ENCODE measurements at regions not wholly inside any gene's neighbourhood (a gene's known extent, or its start where the extent isn't known, plus 50 kb on each side); places are given as distances from the start of the nearest gene placed in this dataset.

GRCh38 chr1:78334952-78335351 lies 155.8 kb upstream of the PTGFR start:
- TF ChIP-seq NR2C2 (CRISPR knock-in tag; IDR thresholded peaks at IDR 0.05) (no peak), NR2C2 (tag; IDR thresholded peaks at IDR 0.05) (no peak), GABPA (tag; conservative IDR thresholded peaks at IDR 0.05; ENCODE audit: low read depth) (no peak), RBBP5 (IDR thresholded peaks at IDR 0.05; ENCODE audit: borderline replicate concordance, insufficient read depth, low read length, poor library complexity, severe bottlenecking) (no peak), RCOR1 (IDR thresholded peaks at IDR 0.05; ENCODE audit: borderline replicate concordance in 1 of 2, low read depth in 2 of 2, low read length in 2 of 2) (no peak), KLF1 (tag; IDR thresholded peaks at IDR 0.05) (no peak), CTCF (IDR thresholded peaks at IDR 0.05 in 2 of 3, conservative IDR thresholded peaks at IDR 0.05 in 1 of 3; ENCODE audit: insufficient read depth in 2 of 3, low read depth in 1 of 3, low read length in 3 of 3) (no peak), ETV5 (CRISPR knock-in tag; IDR thresholded peaks at IDR 0.05; ENCODE audit: low read depth) (no peak), ZBTB17 (CRISPR knock-in tag; IDR thresholded peaks at IDR 0.05) (no peak), EZH2 (IDR thresholded peaks at IDR 0.05; ENCODE audit: borderline replicate concordance, low read depth, low read length) (no peak), TAF7 (tag; IDR thresholded peaks at IDR 0.05) (no peak), RNF2 (IDR thresholded peaks at IDR 0.05) (no peak), RBM15 (IDR thresholded peaks at IDR 0.05; ENCODE audit: insufficient read depth, low read length) (no peak), CHD1 (IDR thresholded peaks at IDR 0.05; ENCODE audit: low read length) (no peak), ZNF644 (tag; IDR thresholded peaks at IDR 0.05; ENCODE audit: low read depth) (no peak)

All from K562 (cell line).